PC-9 (cell line): ENCODE measurements at regions not wholly inside any gene's neighbourhood (a gene's known extent, or its start where the extent isn't known, plus 50 kb on each side); places are given as distances from the start of the nearest gene placed in this dataset.

Experiments used
- BruUV-seq: library from RNA; stranded (reverse); fragments of 400-500 nt; replicated peaks from 2 replicates; lab custom pipeline; 2021; lab: Mats Ljungman, UMichigan
- CTCF ChIA-PET: fragments of 300-600 bp; sonication (Branson Sonifier 250); formaldehyde crosslinking; loops from one replicate; lab custom pipeline; 2022; ENCODE audit warnings: antibody characterized with exemption; lab: Charles Lee
- POLR2A ChIA-PET: fragments of 300-600 bp; sonication (Branson Sonifier 250); formaldehyde crosslinking; loops from one replicate; lab custom pipeline; 2022; ENCODE audit warnings: antibody characterized with exemption; ENCODE audit not compliant: unreplicated experiment; lab: Charles Lee
- DNase-seq, 2 experiments: peaks; one replicate each; pipeline versions ENCODE4 v3.0.0 to v3.0.0-alpha.2; 2015 to 2022; ENCODE audit warnings: mixed read lengths in 1 of 2
- H2AFZ ChIP-seq: fragments of 200-600 bp; sonication (generic); 2 replicates; pipeline ENCODE4 v1.8.1; 2017; ENCODE audit warnings: antibody characterized with exemption
- H3F3A ChIP-seq: fragments of 200-600 bp; sonication (generic); 2 replicates; pipeline ENCODE4 v1.8.1; 2017; ENCODE audit warnings: antibody characterized with exemption, mild to moderate bottlenecking, low read depth; ENCODE audit not compliant: insufficient read depth
- H3K27ac ChIP-seq: fragments of 200-600 bp; sonication (generic); 2 replicates; pipeline ENCODE4 v1.6.1; 2016; ENCODE audit warnings: mixed run types
- H3K27me3 ChIP-seq: fragments of 200-600 bp; sonication (generic); 2 replicates; pipeline ENCODE4 v1.6.1; 2016; ENCODE audit warnings: low read depth, mixed run types; ENCODE audit not compliant: insufficient read depth
- H3K36me3 ChIP-seq: fragments of 200-600 bp; sonication (generic); 2 replicates; pipeline ENCODE4 v1.6.1; 2016; ENCODE audit warnings: low read depth, mixed run types
- H3K4me1 ChIP-seq: fragments of 200-600 bp; sonication (generic); replicated peaks from 2 replicates; pipeline ENCODE4 v1.6.1; 2016; ENCODE audit warnings: mixed run types; ENCODE audit not compliant: insufficient read depth
- H3K4me2 ChIP-seq: fragments of 200-600 bp; sonication (generic); 2 replicates; pipeline ENCODE4 v1.6.1; 2017; ENCODE audit warnings: mixed run types
- H3K4me3 ChIP-seq: fragments of 200-600 bp; sonication (generic); 2 replicates; pipeline ENCODE4 v1.6.1; 2016; ENCODE audit warnings: mixed run types
- H3K79me2 ChIP-seq: fragments of 200-600 bp; sonication (generic); 2 replicates; pipeline ENCODE4 v1.6.1; 2017; ENCODE audit warnings: low read depth, mixed run types
- H3K9me2 ChIP-seq: fragments of 200-600 bp; sonication (generic); 2 replicates; pipeline ENCODE4 v1.8.1; 2017; ENCODE audit warnings: mild to moderate bottlenecking; ENCODE audit not compliant: insufficient read depth
- H3K9me3 ChIP-seq: fragments of 200-600 bp; sonication (generic); 2 replicates; pipeline ENCODE4 v1.8.1; 2016; ENCODE audit warnings: low read depth; ENCODE audit not compliant: insufficient read depth
- H4K20me1 ChIP-seq: fragments of 200-600 bp; sonication (generic); 2 replicates; pipeline ENCODE4 v1.8.1; 2017; ENCODE audit not compliant: insufficient read depth
- CTCF ChIP-seq: fragments of 200-600 bp; sonication (generic); conservative IDR thresholded peaks from 2 replicates; pipeline ENCODE4 v1.6.1; 2017; ENCODE audit warnings: mixed run types, antibody characterized with exemption, mild to moderate bottlenecking, moderate library complexity
- EZH2 ChIP-seq: fragments of 200-600 bp; sonication (generic); IDR thresholded peaks from 2 replicates; pipeline ENCODE4 v1.8.0; 2017; ENCODE audit warnings: antibody characterized with exemption, low read depth
- intact Hi-C: fragments of 100-400 bp; cut with micrococcal nuclease; formaldehyde crosslinking; loops from one replicate; pipeline ENCODE4 v1.10.0; 2022; ENCODE audit not compliant: unreplicated experiment

GRCh38 chr13:65670014-65670625, 1560.0 kb downstream of the PCDH9 start:
- Histone ChIP-seq H3F3A (no peaks in the 10 kb centered on the region), H2AFZ (no peak overlapping the region), H3K79me2 (no peaks in the 10 kb centered on the region), H3K4me2 (no peak overlapping the region), H4K20me1 (no peaks in the 10 kb centered on the region), H3K27me3 (no peaks in the 10 kb centered on the region), H3K36me3 (no peaks in the 10 kb centered on the region), H3K4me3 (no peak overlapping the region), H3K27ac (no peak overlapping the region), H3K4me1 (no peaks in the 10 kb centered on the region), H3K9me2 (no peaks in the 10 kb centered on the region), H3K9me3 (no peaks in the 10 kb centered on the region)
- no peak for DNase-seq
- intact Hi-C loops, result no loop called here
- no TSS peak for BruUV-seq
- CTCF ChIA-PET, result no interaction called here
- POLR2A ChIA-PET, result interaction anchor here (0.9 kb wide), 1 partner anchor 135 kb away, joined by 5 read pairs; no protein-coding TSS in a partner anchor
- TF ChIP-seq CTCF (no peak), EZH2 (no peak)

- no peak overlapping the region for H3K4me3 ChIP-seq
These were observed 1569.4 kb downstream of the PCDH9 start for GRCh38 chr13:65660731-65661130.

GRCh38 chr13:65656740-65657329, 1573.3 kb downstream of the PCDH9 start:
- no peaks in the 10 kb centered on the region for H3K36me3 ChIP-seq
- intact Hi-C loops, result loop anchor here (10.0 kb wide), 2 partner anchors 308 to 1578 kb away; partner anchors contain the start of gene PCDH9
- no peak overlapping the region for H3K27ac ChIP-seq
- H3K4me1 ChIP-seq, result no peaks in the 10 kb centered on the region
- no peak for TF ChIP-seq EZH2
- TF ChIP-seq CTCF, result peak; percentile 70
- BruUV-seq, result no TSS peak
- no peak for DNase-seq
- H3K4me3 ChIP-seq, result no peak overlapping the region
- no peak overlapping the region for H2AFZ ChIP-seq
- H3K4me2 ChIP-seq, result no peak overlapping the region
- H3K79me2 ChIP-seq, result no peaks in the 10 kb centered on the region
- H3K9me3 ChIP-seq, result no peaks in the 10 kb centered on the region
- H3F3A ChIP-seq, result no peaks in the 10 kb centered on the region
- ChIA-PET CTCF (interaction anchor here (0.6 kb wide), 1 partner anchor 482 kb away, joined by 3 read pairs; no protein-coding TSS in a partner anchor), POLR2A (no interaction called here)
- no peaks in the 10 kb centered on the region for H3K9me2 ChIP-seq
- no peaks in the 10 kb centered on the region for H3K27me3 ChIP-seq
- H4K20me1 ChIP-seq, result no peaks in the 10 kb centered on the region

More at GRCh38 chr13:65660731-65661130, 1569.4 kb downstream of the PCDH9 start:
- no TSS peak for BruUV-seq
- Histone ChIP-seq H3F3A (no peaks in the 10 kb centered on the region), H3K9me2 (no peaks in the 10 kb centered on the region), H3K9me3 (no peaks in the 10 kb centered on the region; the same call in 1 of the 2 replicates), H3K4me1 (no peaks in the 10 kb centered on the region), H3K27me3 (no peaks in the 10 kb centered on the region), H3K36me3 (no peaks in the 10 kb centered on the region), H4K20me1 (no peaks in the 10 kb centered on the region), H2AFZ (no peak overlapping the region), H3K4me2 (no peak overlapping the region), H3K79me2 (no peaks in the 10 kb centered on the region), H3K27ac (no peak overlapping the region)
- POLR2A ChIA-PET, result no interaction called here
- DNase-seq, result no peak
- intact Hi-C loops, result no loop called here
- CTCF ChIA-PET, result no interaction called here
- TF ChIP-seq EZH2, result no peak
